ENCODE measurements at regions not wholly inside any gene's neighbourhood (a gene's known extent, or its start where the extent isn't known, plus 50 kb on each side); places are given as distances from the start of the nearest gene placed in this dataset.
A peak's percentile ranks its signal among the peaks of the same experiment; 100 is the strongest.
"Not testable (repeated sequence)": the region's sequence is repeated elsewhere in the genome, so short reads cannot be mapped to it uniquely, and the experiment has no call there.

DNA sequence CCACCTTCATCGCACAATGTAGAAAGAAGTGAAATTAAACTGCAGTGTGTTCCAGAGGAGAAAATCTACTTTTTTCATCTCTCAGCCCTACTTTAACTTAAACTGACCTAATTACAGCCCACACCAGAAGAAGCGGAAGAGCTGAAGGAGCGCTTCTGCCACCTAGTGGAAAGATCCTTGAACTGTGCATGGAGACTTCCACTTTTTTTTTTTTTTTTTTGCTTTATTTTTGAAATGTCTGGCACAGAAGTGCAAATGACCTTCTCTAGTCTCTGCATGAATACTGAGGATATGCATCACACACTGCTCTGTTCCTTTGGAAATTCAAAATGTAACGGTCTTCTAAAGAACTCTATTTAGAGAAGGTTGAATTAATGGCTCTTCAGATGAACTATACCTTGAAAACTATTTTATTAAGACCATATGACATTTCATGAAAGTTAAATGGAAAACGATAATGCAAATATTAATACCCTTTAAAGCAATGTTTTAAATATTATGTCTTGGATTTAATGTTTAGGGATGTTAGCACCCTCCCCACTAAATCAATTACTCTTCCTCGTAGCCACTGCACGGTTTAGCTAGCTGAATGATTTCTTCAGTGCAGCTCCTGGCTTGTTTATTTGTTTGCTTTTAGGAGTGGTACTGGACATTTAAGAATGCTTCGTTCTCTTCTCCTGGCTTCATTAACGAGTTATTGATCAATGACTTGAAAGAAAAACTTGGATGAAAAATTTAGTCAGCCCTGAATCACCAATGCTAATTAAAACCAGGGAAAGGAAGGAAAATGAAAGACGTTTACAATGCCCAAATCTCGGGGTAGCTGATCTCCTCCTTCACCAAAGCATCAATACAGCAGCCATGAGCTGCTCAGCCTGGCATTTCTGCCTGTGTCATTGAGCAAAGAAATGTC is 569.6 kb upstream of the GJE1 start:
- DNase-seq = peak; percentile 61

DNA sequence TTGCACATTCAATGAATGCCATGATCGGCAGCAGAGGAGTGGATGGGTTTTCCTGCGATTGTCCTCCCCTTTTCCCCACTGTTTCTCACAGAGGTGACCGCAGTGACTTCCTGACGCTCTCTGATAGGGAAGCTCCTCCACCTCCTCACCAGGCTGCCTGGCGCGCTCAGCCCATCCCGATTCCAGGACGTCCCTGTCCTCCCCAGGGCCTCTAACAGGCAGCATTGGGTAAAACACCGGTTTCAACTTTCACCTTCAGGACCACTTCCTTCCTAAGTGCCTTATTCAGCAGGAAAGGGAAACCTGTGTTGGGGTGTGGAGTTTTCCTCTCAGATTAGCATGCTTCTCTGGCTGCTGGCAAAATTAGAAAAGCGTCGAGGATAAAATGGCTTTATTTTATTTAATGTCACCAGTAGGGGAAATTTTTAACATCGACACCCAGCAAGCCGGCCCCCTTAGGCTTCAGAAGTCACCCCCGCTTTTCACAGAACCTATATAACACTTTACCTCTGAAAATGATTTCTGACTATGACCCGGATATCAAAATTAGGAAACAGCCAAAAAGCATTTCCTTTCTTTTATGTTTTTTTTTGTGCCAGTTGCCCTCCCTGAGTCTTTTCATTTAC is 570.4 kb upstream of the GJE1 start:
- no peak for DNase-seq

DNA sequence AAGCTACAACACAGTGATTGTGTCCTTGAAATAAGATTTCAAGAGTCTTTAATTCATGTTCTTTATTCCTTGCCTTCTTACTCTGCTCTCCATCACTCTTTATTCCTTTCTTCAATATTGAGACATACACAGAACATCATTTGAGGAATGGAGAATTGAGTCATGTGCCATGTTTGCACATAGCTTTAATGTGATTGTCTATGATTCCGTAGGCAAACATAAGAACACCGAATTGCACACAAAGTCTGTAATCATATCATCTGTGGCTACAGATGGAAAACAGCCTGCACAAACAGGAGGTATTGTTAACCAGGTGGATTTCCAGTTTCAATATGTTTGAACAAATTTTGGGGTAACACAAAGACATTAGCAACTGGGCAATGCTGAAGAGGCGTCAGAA is 571.6 kb upstream of the GJE1 start:
- no peak for DNase-seq

DNA sequence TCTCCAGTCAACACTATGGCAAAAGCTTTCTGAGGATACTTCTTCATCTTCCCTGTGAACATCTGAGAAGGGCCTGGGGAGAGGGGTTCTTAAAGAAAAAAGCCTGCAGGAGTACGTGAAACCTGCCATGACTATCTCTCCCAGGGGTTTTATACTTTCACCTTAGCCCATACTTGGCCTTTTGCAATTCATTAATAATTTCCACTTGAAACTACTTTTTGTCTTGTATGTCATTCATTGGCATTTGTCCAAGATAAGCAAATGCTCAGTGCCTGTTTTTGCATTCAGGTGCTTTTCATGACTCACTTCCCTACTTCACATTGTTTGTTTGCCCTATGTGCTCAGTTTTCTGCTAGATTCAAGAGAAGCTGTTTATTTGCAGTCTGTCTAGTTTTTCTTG is 580.3 kb upstream of the GJE1 start:
- DNase-seq = peak; percentile 94

DNA sequence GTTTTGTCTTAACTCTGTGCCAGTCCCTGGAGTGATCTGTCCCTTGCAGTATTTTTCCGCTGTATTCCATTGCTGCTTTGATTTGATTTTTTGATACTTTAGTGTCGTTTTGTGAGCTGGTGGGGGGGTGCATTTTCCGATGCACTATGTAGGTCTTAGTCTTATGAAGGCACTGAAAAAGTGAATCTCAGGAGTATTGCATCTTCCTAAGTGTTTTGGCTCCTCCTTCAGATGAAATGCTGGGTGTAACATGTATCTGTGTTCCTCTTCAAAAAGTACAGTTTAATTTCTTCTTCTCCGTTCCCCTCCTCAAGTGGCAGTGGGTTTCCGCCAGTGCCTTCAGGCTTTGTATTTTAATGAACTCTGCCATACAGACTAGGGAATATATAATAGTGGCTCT is 580.7 kb upstream of the GJE1 start:
- DNase-seq = peak; percentile 79

DNA sequence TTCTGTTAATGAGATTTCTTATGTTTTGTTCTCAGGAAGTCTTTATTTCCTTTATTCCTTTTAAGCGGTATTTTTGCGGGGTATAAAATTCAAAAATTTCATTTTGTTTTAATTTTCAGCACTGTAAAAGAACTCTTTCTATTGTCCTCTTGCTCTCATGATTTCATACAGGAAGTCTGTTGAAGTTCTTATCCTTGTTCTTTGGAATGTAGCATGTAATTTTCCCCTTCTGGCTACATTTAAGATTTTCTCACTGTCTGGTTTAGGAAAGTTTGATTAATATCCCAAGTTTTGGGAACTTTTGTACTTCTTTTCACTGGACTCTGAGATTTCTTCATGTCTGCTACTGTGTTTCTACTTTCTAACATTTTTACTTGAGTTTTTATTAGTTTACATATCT is 581.4 kb upstream of the GJE1 start:
- DNase-seq = no peak

DNA sequence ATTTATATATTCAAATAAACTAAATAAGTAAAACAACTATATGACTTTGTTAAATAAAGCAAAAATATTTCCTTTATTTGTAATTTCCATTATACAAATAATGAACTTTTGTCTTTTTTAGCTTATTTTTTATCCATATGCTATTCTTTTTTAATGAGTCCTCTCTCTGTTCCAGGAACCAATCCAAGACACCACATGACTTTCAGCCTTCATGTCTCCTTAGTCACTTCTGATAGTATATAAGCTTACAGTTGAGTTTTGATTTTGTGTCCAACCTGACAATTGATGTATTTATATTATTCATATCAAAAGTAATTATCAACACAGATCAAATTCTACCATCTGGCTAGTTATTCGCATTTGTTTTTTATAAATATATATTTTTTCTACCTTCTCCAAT is 582.3 kb upstream of the GJE1 start:
- no peak for DNase-seq

DNA sequence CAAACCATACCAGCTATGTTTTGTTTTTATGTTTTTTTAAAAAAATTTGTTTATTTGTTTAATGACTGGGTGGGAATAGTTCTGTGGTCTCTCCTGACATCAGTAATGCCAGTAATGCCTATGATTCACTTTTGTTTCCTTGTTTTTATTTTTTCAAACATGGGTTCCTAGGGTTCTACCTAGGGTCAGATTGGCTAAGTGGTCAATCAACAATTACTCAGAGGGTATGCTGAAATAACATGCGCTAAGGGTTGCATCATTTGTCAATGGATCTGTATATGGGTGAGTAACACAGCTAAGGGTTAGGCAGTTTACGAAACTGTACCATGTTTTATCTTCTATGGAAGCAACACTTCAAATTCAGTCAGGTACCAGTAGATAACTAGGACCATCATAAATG is 583.8 kb upstream of the GJE1 start:
- DNase-seq = no peak

DNA sequence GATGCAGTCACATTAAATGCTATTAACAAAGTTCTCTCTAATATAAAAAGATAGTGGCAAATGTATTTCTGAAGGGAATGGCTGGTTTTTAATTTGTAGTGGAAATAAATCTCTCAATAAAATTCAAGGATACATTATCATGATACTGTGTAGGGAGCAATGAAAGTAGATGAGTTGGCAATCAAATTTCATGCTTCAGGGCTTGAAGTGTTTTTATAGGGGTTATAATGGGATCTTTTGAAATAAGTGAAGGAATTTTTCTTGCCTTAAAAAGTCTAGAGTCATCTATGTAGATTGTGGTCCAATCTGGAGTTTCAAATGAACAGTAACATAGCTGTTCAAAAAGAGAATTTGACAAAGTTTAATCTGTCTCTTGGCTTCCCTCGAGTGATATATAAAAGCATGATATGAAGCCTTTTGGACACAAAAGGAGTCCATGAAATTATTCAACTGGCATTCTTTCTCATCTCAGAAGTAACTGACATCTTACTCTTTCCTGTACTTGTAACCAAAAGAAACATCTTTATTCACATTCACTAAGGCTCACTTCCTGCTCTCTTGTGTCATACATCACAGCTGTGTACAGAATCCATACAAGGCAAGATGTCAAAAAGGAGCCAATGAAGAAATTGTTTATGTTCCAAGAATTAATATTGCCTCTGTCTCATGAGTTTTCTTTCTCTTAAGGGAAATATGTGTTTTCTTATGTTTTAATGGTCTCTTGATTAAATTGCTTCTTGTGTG is 591.0 kb upstream of the GJE1 start:
- no peak for DNase-seq

DNA sequence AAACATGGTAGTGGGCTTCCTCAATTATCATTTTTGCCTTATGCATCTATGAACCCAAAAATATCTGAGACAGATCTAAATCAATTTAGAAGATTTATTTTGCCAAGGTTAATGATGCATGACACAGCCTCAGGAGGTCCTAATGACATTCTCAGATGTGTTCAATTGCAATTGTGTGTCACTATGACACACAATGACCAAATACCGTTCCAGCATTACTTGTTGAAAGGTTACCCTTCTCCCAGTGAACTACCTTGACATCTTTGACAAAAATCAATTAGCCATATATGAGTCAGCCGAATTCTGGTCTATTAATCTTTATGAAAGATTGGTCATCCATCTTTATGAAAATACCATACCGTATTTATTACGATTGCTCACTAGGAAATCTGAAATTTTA is 592.5 kb upstream of the GJE1 start:
- no peak for DNase-seq

DNA sequence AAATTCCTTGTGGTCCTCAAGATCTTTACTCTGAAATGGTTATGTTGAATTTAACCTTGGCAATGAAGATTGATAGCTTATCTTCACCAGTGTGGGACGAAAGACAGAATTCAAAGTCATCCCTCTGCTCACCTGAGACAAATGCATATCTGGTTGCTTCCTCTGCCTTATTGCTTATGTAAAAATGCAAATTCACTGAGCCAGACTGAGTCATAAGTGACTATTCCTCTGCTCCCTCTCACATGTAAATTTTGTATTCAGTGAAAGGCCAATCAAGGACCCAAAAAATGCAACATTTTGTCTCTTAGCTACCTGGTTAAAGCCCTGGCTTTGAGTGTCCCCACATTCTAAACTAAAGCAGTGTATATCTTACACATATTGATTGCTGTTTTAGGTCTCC is 593.1 kb upstream of the GJE1 start:
- DNase-seq = no peak

DNA sequence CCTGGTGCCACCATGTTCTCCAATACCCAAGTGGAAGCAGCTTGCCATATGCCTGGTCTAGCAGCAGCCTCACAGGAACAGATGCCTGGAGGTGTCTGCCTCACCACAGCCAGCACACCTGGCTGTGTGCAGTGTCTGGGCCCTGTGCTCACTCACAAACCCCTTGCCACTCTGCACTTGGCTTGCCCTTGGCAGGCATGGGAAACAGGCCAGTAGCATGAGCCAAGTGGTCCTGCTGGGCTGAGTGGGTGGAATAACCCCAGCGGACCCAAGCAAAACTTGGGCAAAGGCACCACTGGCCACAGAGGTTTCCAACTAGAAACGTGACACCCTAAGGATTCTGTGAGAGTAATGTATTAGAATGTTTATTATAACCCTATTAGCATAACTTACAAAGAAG is 600.5 kb upstream of the GJE1 start:
- no peak for DNase-seq

DNA sequence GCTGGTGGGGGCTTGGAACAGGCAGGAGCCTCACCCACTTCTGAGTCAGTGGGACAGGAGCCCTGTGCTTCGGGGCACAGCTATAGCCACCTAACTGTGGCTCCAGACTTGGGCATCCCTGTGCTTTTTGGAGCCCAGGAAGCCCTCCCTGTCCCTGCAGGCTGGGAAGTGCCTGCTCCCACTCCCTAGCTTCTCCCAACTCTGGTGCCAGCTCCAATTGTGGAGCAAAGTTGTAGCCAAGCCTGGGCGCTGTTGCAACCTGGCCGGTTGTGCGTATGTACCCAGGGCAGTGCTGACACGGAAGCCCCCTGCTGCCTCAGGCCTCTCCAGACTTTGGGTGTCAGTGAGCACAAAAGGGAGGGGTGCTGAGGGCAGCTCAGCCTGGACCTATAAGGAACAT is 601.7 kb upstream of the GJE1 start:
- DNase-seq = no peak

DNA sequence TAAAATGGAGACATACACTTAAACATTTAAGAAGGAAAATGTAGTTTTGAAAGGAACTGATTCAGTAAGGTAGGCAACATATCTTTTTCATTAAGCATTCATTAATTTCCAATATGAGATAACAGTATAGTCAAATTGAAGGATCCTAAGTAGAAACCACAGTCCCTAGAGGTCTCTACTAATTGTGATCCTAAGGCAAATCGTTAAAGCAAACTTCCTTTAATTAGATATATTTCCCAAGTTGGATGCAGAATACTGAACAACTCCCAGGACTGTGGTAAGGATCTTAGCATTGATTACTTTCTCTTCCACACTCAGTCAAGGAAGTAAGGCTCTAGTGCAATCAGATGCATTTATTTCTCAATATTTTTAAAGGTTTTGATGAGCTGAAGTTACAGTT is 604.1 kb upstream of the GJE1 start:
- DNase-seq = no peak

DNA sequence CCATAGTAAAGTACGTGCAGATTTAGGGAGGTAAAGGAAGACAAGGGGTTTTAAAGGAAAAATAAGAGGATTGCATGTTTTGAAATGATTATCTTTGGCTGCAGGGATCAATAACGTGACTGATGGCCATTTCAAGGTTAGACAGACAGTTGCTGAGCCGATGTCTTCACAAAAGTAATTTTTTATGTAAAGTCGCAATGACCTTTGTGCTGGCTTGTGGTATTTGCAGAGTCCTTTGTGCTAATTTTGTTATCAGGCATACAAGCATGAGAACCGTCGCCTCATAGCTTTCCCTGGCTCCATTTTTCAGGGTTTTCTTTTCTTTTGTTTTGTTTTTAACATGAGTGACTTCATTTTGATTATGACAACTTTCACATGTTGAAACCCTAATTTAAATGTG is 605.7 kb upstream of the GJE1 start:
- no peak for DNase-seq

DNA sequence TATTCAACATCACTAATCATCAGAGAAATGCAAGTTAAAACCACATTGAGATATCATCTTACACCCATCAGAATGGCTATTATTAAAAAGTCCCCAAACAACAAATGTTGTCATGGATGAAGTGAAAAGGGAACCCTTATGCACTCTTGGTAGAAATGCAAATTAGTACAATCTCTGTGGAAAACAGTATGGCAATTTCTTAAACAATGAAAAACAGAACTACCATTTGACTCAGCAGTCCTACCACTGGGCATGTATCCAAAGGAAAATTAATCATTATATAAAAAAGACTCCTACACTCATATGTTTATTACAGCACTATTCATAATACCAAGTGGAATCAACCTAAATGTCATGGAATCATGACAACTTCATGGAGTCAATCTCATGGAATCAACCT is 611.3 kb upstream of the GJE1 start:
- DNase-seq = no peak

DNA sequence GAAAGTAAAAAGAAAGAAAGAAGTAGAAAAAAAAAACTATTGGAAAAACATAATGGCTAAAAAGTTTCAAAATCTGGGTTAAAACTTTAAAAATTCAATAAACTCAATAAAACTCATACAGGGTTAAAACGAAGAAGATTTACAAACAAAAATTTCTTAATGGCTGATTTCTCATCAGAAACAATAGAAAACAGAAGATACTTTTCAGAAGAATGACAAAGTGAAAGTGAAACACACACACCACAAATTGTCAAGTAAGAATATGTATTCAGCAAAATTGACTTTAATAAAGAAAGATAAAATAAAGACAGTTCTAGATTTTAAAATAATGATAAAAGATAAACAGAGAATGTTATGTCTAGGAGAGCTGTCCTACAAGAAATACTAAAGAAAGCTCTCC is 618.9 kb upstream of the GJE1 start:
- DNase-seq = no peak

DNA sequence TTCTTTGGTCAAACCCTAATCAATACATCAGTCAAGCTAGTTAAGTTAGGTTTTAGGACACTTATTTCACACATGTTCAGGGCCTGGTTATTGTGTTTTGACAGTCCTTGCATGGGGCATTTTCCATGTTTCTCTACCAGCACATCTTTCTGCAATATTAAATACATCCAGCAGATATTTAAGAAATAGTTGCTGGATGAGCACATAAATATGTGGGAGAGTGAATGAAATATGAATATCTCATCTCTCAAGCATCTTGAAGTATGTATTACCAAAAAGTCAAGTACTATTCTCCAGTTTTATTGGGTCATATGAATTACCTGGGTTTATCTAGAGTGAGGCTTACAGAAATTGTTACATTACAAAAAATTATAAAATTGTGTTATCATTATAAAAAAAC is 621.9 kb upstream of the GJE1 start:
- DNase-seq = no peak

DNA sequence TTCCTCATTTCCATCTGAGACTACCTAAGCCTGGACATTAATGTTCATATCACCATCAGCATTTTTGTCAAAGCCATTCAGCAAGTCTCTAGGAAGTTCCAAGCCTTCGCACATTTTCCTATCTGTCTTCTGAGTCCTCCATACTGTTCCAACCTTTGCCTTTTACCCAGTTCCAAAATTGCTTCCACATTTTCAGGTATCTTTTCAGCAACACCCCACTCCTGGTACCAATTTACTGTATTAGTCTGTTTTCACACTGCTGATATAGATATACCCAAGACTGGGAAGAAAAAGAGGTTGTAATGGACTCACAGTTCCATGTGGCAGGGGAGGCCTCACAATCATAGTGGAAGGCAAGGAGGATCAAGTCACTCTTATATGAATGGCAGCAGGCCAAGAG is 626.7 kb upstream of the GJE1 start:
- not testable (repeated sequence) for DNase-seq

DNA sequence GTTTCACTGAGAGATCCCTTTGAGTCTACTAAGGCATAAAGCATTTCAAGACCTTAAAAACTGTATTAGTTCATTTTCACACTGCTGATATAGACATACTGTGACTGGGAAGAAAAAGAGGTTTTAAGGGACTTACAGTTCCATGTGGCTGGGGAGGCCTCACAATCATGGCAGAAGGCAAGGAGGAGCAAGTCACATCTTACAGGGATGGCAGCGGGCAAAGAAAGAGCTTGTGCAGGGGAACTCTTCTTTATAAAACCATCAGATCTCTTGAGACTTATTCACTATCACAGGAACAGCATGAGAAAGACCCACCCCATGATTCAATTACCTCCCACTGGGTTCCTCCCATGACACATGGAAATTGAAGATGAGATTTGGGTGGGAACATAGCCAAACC is 628.4 kb upstream of the GJE1 start:
- not testable (repeated sequence) for DNase-seq

DNA sequence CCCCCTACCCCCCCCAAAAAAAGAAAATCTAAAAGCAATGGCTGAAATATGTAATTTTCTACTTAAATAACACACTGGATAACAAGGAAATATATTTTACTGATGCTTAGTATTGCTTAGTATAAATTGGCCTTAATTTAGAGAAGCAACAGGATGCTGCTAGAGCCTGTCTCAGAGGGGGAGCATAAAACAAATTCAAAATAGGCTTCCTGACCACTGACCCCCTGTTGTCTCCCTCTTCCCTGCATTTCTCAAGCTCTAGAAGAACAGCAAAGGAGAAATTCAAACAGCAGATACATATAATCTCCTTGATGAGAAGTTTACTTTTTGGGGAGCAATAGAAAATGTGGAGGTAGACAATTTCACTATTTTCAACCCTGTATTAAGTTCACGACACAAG is 631.1 kb upstream of the GJE1 start:
- no peak for DNase-seq

DNA sequence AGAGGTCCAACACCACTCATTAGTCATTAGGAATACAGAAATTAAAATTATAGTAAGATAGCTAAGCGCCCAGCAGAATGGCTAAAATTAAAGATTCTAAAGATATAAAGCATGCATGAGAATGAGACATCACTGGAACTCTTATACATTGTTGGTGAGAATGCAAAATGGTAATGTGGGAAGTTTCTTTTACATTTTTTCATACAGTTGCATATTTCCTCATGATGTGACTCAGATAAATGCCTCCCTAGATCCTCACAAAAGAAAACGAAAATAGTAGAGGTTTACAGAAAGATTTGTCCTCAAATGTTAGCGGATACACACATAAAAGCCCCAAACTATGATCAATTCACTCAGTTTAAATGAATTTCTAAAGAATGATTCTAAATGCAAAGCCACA is 633.7 kb upstream of the GJE1 start:
- no peak for DNase-seq

DNA sequence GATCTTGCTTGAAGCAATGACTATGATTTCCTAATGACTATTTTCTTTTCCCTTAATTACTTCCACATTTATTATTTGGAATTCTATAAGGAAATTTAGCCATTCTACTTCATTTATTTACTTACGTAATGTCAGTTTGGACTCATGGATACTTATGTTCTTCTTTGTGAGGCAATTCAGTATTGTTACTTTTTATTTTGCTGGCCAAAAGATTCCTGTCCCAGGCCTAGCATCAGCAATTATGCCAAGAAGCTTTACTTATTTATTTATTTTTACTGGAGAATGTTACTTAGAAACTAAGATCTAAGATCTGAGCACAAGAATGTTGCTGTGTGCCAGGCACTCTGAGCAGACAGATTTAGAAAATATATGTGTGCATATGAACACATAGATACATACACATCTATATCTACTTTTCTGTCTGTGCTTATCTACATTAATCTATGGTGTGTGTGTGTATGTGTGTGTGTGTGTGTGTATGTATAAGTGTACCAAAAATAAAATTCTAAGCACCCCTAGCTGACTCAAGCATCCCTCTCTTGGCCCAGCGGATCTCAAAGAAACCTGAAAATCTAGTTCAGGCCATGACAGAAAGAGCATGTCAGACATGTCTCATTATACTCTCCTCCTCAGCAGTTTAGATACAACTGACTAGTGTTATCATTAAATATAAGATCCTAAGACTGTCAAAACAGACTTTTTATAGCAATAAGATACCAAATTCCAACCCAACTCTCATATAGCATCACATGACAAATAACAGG is 640.0 kb upstream of the GJE1 start:
- no peak for DNase-seq

Measured in NCI-H1436 treated with DMSO at 0.1 percent for 48 hours (cell line).